HEK293T (cell line): ENCODE measurements at regions not wholly inside any gene's neighbourhood (a gene's known extent, or its start where the extent isn't known, plus 50 kb on each side); places are given as distances from the start of the nearest gene placed in this dataset.

Experiments
- BHLHE40 ChIP-seq: fragments of 450-650 bp; IDR thresholded peaks from 2 replicates; pipeline ENCODE4 v1.6.1; 2016; ENCODE audit warnings: mild to moderate bottlenecking, moderate library complexity, borderline replicate concordance
- FOXA1 ChIP-seq: fragments of 450-650 bp; IDR thresholded peaks from 2 replicates; pipeline ENCODE4 v1.6.1; 2016; ENCODE audit warnings: mild to moderate bottlenecking
- FOXK2 ChIP-seq: fragments of 450-650 bp; IDR thresholded peaks from 2 replicates; pipeline ENCODE4 v1.6.1; 2016; ENCODE audit warnings: mild to moderate bottlenecking
- SP1 ChIP-seq: fragments of 450-650 bp; IDR thresholded peaks from 2 replicates; pipeline ENCODE4 v1.6.1; 2017
- SUZ12 ChIP-seq: fragments of 450-650 bp; IDR thresholded peaks from 2 replicates; pipeline ENCODE4 v1.6.1; 2016; ENCODE audit warnings: mild to moderate bottlenecking

- TF ChIP-seq BHLHE40 (no peak), FOXK2 (no peak), SP1 (no peak), FOXA1 (no peak), SUZ12 (no peak)
These were observed 95.1 kb upstream of the TMC3 start for GRCh38 chr15:81469154-81469553.
